ENCODE measurements at regions not wholly inside any gene's neighbourhood (a gene's known extent, or its start where the extent isn't known, plus 50 kb on each side); places are given as distances from the start of the nearest gene placed in this dataset.

GRCh38 chr1:11414926-11415538 is 63.9 kb upstream of the DISP3 start:
- DNase-seq: no peak

GRCh38 chr1:11417162-11417561 is 61.8 kb upstream of the DISP3 start:
- DNase-seq: no peak

GRCh38 chr1:11418056-11418455 is 60.9 kb upstream of the DISP3 start:
- no peak for DNase-seq

DNA sequence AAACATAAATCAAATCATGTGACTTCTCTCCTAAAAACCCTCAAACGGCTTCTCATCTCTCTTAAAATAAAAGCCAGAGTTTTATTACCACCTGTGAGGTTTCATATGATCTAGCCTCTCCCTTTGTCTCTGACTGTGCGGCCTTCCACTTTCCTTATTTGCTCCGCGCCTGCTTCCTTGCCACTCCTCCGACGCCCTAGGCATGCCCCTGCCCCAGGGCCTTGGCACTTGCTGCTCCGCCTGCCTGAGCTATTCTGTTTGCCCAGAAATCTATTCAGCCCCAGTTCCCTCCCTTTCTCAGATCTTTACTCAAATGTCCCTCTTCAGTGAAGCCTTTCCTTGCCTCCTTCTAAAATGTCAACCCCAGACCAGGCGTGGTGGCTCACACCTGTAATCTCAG is 57.5 kb upstream of the DISP3 start:
- DNase-seq: no peak

DNA sequence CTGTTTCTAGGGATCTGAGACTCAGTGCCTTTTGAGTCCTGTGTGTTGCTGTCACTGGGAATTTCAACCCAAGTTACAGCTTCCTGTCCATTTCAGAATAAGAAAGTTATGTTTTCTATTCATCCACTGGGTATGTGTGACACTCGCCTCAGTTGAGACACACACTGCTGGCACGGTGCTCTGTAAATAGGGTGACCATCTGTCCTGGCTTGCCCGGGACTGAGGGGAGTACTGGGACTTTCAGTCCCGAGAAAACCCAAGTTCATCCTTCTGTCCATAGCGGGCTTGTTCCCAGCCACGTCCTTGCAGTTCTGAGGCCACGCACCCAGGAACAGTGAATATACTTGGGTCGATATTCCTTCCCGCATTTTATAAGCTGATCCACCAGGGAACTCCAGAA is 56.3 kb upstream of the DISP3 start:
- no peak for DNase-seq

GRCh38 chr1:11426617-11427016 is 52.3 kb upstream of the DISP3 start:
- DNase-seq: no peak

DNA sequence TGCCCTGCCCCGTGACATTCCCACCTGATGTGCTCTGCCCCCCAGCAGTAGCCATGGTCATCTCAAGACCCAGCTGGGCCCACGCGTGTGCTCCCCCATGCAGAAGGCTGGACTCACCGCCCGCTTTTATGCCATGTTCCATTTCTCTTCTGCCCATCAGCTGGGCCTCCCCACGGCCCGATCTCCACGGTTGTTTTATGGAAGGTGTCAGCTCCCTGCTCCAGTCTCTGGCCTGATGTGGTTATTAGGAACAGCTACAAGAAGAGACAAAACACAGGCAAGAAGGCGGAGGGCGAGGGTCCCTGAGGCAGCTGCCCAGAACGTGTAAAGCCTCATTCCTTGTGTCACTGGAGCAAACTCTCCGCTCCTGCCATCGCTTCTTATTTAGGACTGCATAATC is 50.2 kb upstream of the DISP3 start:
- DNase-seq: no peak

Data from NCI-H748 treated with DMSO at 0.1 percent for 48 hours (cell line).